Stimulated activated CD8-positive, alpha-beta memory T cell treated with anti-CD3 and anti-CD28 coated beads, Interleukin-12 subunit alpha, Interleukin-12 subunit beta, amount 100 ng/mL, for 24 hours (primary cell): ENCODE measurements at regions not wholly inside any gene's neighbourhood (a gene's known extent, or its start where the extent isn't known, plus 50 kb on each side); places are given as distances from the start of the nearest gene placed in this dataset.
"Not testable (repeated sequence)": the region's sequence is repeated elsewhere in the genome, so short reads cannot be mapped to it uniquely, and the experiment has no call there.

Experiments used
- DNase-seq: peaks from one replicate; pipeline ENCODE4 v3.0.0-alpha.2; 2020; ENCODE audit errors: extremely low read depth

GRCh38 chr14:106197264-106197663 is 670.9 kb downstream of the TMEM121 start:
- not testable (repeated sequence) for DNase-seq

DNA sequence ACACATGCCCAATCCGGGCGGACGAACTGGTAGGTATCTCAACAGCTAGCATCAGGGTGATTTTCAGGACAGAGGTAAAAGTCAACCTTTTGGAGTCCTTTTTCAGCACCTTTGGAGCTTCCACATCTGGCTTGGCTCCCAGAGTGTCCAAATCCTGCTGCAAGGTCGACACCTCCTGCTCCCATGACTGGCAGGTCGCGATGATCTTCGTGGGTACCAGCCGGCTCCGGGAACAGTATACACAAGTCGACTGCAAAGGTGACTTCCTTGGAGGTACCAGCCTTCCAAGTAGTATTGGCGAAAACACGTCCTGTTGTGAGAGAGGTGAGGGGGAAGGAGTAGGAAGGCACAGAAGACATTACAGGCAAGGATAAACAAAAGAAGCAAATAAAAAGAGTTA is 672.7 kb downstream of the TMEM121 start:
- no peak for DNase-seq

DNA sequence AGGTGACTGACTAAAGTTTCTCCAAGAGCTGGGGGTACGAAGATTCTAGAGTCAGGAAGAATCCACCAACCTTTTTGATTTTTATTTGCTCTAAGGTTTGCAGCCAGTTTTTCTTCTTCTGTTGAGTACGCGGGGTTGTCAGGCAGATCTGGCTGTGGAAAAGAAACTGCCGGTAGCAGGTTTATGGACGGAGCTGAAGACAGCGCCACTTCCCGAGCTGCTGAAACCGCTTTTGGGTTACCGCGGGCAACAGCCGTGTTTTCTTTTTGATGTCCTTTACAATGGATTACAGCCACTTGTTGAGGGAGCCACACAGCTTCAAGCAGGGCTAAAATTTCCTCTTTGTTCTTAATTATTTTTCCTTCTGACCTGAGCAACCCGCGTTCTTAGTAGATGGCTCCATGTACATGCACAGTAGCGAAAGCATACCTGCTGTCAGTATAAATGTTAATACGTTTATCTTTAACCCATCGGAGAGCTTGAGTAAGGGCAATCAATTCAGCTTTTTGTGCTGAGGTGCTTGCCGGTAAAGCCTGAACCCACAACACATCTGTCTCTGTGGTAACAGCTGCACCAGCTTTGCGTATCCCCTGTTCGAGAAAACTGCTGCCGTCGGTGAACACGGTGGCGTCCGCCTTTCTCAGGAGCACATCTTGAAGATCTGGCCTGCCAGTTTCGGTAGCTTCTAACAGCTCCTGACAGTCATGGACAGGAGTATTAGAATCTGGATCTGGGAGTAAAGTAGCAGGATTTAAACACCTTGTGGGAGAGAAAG is 674.3 kb downstream of the TMEM121 start:
- DNase-seq = no peak

GRCh38 chr14:106201376-106201775 is 675.0 kb downstream of the TMEM121 start:
- no peak for DNase-seq

- DNase-seq = no peak
Observed at GRCh38 chr14:106203438-106203837, 677.1 kb downstream of the TMEM121 start.

- DNase-seq = no peak
Observed at GRCh38 chr14:106204063-106204462, 677.7 kb downstream of the TMEM121 start.

- DNase-seq = no peak
Observed at GRCh38 chr14:106207316-106207715, 680.9 kb downstream of the TMEM121 start.

GRCh38 chr14:106208794-106209193 is 682.4 kb downstream of the TMEM121 start:
- no peak for DNase-seq

- no peak for DNase-seq
Observed at GRCh38 chr14:106209755-106210154, 683.4 kb downstream of the TMEM121 start.

DNA sequence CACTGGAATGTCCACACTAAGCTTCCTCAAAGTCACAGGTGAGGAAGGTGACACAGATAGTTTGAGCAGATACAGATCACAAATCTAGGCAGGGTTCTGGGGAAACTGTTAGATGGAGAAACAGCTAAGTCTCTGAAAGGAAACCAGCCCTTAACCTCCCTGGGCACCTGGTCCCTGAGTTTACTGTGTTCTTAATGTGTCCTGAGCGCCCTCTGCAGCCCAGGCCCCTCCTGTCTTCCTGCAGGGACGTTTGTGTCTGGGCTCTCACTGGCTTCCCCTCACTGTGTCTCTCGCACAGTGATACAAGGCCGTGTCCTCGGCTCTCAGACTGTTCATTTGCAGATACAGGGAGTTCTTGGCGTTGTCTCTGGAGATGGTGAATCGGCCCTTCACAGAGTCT is 684.3 kb downstream of the TMEM121 start:
- no peak for DNase-seq

DNA sequence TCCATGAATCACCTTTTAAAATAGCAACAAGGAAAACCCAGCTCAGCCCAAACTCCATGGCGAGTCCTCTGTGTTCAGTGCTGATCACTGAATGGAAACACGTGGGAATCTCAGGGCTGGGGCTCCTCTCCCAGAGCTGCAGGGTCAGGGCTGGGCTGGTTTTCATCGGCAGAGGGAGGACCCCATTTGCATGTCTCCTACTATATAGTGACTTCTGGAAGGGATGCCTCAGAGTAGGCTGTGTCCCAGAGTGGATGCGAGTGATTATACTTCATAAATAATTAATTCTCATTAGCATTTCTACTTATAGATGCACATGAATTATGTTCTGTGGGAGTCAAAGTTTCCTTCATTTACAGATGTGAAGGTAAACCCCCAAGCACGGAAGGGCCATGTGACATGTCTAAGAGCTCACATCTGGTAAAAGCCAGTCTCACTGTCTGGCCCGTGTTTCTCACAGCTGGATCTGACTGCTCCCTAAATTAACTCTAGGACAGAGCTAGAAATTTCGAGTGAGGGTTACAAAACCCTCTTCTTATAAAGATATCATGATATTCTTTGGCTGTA is 685.0 kb downstream of the TMEM121 start:
- DNase-seq = no peak

- DNase-seq = no peak
Observed at GRCh38 chr14:106215229-106215628, 688.8 kb downstream of the TMEM121 start.

DNA sequence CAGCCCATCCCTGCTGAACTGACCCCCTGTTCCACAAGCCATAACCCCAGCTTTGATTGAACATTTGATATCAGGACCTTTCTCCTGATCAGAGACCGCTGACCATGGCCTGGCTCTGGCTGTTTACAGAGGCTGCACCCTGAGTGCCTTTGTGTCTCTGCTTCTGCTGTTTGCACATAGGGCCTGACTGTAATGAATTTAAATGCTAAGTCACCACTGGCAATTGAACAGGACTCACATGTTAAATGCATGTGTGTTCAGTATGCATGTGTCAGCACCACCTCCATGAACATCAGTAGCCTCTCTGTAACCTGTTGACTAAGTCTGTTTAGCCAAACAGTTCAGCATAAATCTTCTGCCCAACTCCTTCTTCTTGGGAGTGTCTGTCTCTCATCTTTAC is 690.3 kb downstream of the TMEM121 start:
- no peak for DNase-seq

- DNase-seq = no peak
Observed at GRCh38 chr14:106218174-106218573, 691.8 kb downstream of the TMEM121 start.

GRCh38 chr14:106222311-106222710 is 695.9 kb downstream of the TMEM121 start:
- no peak for DNase-seq

GRCh38 chr14:106222731-106223130 is 696.3 kb downstream of the TMEM121 start:
- DNase-seq = no peak

DNA sequence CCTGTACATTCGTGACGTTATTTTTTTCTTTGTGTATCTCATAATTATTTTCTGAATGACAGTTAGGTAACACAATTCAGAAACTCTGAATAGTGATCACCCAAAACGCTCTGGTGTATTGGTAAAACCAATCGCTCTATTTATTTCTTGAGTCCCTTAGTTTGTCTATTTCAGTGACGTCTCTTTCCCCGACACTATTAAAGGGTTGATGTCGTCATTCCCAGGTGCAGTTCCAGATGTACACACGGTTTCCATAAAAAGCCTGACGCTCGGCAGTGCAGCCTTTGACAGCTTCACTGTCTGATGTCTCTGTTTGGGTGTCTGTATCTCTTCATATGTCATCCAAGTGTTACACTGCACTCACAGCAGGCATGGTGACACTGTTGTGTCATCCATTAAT is 701.4 kb downstream of the TMEM121 start:
- no peak for DNase-seq

- DNase-seq = no peak
Observed at GRCh38 chr14:106228541-106229158, 702.3 kb downstream of the TMEM121 start.

DNA sequence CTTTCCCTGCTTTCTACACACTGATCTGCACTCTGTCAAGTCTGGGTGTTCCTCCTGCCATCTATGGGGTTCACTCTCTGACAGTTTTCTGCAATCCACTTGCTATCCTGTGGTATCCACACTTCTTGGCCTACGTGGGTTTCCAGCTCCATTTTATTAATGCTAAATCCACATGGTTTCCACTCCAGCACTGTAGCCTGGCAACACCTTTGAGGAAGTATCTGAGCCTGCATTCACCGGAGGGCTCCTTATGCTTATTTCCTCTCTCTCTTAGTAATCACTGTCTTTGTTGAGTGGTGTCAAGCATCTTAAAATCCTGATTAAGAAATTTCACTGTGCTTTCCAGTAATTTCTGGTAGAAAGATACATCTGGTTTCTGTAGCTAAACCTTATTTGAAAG is 703.7 kb downstream of the TMEM121 start:
- DNase-seq = no peak

DNA sequence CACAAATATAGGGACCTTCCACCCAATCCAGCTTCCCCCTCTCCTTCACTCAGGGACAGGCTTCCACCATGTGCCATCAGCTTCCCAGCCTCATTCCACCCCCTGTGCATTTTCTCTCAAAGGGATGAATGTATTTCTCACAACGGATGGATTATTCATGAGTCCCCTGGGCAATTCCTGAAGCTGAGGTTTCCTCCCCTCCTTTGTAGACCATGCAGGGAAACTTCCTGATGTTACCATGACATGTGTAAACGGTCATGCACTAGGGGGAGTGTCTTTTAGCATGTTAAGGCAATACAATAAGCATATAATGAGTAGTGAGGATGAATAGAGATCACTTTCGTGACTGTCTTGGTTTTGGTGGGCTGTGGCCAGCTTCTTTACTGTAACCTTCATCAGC is 706.8 kb downstream of the TMEM121 start:
- DNase-seq = not testable (repeated sequence)

GRCh38 chr14:106234525-106235254 is 708.3 kb downstream of the TMEM121 start:
- DNase-seq = not testable (repeated sequence)

- DNase-seq = no peak
Observed at GRCh38 chr14:106235356-106236159, 709.2 kb downstream of the TMEM121 start.
